Activated naive CD8-positive, alpha-beta T cell treated with anti-CD3 and anti-CD28 coated beads, Interleukin-2, amount 10 ng/mL, durations not matched to agents 7 days and 5 days (primary cell): ENCODE measurements at regions not wholly inside any gene's neighbourhood (a gene's known extent, or its start where the extent isn't known, plus 50 kb on each side); places are given as distances from the start of the nearest gene placed in this dataset.

Experiments
- ATAC-seq: fragments of 150-1000 bp; cut with Tn5 transposase; one replicate; pipeline ENCODE4 v1.10.0; 2021; ENCODE audit warnings: low read depth, moderate library complexity
- POLR2A ChIA-PET: fragments of 350-600 bp; sonication (Branson Sonifier 250); formaldehyde crosslinking; loops from one replicate; lab custom pipeline; 2021; ENCODE audit warnings: antibody characterized with exemption; lab: Charles Lee
- DNase-seq: peaks from one replicate; pipeline ENCODE4 v3.0.0; 2021
- H3K27ac Mint-ChIP-seq: one replicate; pipeline ENCODE4 v1.8.0; 2022; ENCODE audit warnings: mild to moderate bottlenecking, mixed read lengths
- H3K27me3 Mint-ChIP-seq: one replicate; pipeline ENCODE4 v1.8.0; 2022; ENCODE audit warnings: mild to moderate bottlenecking, moderate library complexity, mixed read lengths
- H3K36me3 Mint-ChIP-seq: one replicate; pipeline ENCODE4 v1.8.0; 2021; ENCODE audit warnings: mild to moderate bottlenecking, mixed read lengths
- H3K4me1 Mint-ChIP-seq: one replicate; pipeline ENCODE4 v1.8.0; 2021; ENCODE audit warnings: mixed read lengths
- H3K4me3 Mint-ChIP-seq: one replicate; pipeline ENCODE4 v1.8.0; 2022; ENCODE audit warnings: mild to moderate bottlenecking, moderate library complexity, mixed read lengths
- H3K9me3 Mint-ChIP-seq: one replicate; pipeline ENCODE4 v1.8.0; 2021; ENCODE audit warnings: mixed read lengths

GRCh38 chr18:39661856-39662366 is 2096.3 kb upstream of the CELF4 start:
- no peaks in the 10 kb centered on the region for H3K4me1 Mint-ChIP-seq

GRCh38 chr18:39660141-39660540 is 2094.5 kb upstream of the CELF4 start:
- Mint-ChIP-seq H3K9me3 (no peaks in the 10 kb centered on the region), H3K27me3 (no peaks in the 10 kb centered on the region), H3K4me1 (no peaks in the 10 kb centered on the region), H3K27ac (no peak overlapping the region), H3K4me3 (no peak overlapping the region), H3K36me3 (no peaks in the 10 kb centered on the region)
- DNase-seq, result no peak
- POLR2A ChIA-PET, result no interaction called here
- ATAC-seq, result no peak

More at GRCh38 chr18:39661856-39662366, 2096.3 kb upstream of the CELF4 start:
- H3K4me3 Mint-ChIP-seq, result no peak overlapping the region
- H3K27me3 Mint-ChIP-seq, result no peaks in the 10 kb centered on the region
- H3K9me3 Mint-ChIP-seq, result no peaks in the 10 kb centered on the region
- POLR2A ChIA-PET, result no interaction called here
- H3K36me3 Mint-ChIP-seq, result no peaks in the 10 kb centered on the region
- no peak for DNase-seq
- no peak for ATAC-seq
- H3K27ac Mint-ChIP-seq, result no peak overlapping the region

GRCh38 chr18:39655341-39655740 is 2089.7 kb upstream of the CELF4 start:
- ATAC-seq (no peak), DNase-seq (no peak)
- Mint-ChIP-seq H3K4me3 (no peak overlapping the region), H3K36me3 (no peaks in the 10 kb centered on the region), H3K4me1 (no peaks in the 10 kb centered on the region), H3K27ac (no peak overlapping the region), H3K27me3 (no peaks in the 10 kb centered on the region), H3K9me3 (no peaks in the 10 kb centered on the region)
- POLR2A ChIA-PET, result no interaction called here

GRCh38 chr18:39653221-39653620 is 2087.6 kb upstream of the CELF4 start:
- H3K4me1 Mint-ChIP-seq, result no peaks in the 10 kb centered on the region
- no peaks in the 10 kb centered on the region for H3K36me3 Mint-ChIP-seq
- no peak overlapping the region for H3K27ac Mint-ChIP-seq
- ATAC-seq (no peak), DNase-seq (no peak)
- H3K9me3 Mint-ChIP-seq, result no peaks in the 10 kb centered on the region
- no peak overlapping the region for H3K4me3 Mint-ChIP-seq
- POLR2A ChIA-PET, result no interaction called here
- no peaks in the 10 kb centered on the region for H3K27me3 Mint-ChIP-seq

- ATAC-seq (no peak), DNase-seq (no peak)
- POLR2A ChIA-PET, result no interaction called here
- Mint-ChIP-seq H3K9me3 (no peaks in the 10 kb centered on the region), H3K27ac (no peak overlapping the region), H3K27me3 (no peaks in the 10 kb centered on the region), H3K36me3 (no peaks in the 10 kb centered on the region), H3K4me3 (no peak overlapping the region), H3K4me1 (no peaks in the 10 kb centered on the region)
Measured at GRCh38 chr18:39648616-39649015, 2083.0 kb upstream of the CELF4 start.

GRCh38 chr18:39647627-39648534 is 2082.3 kb upstream of the CELF4 start:
- POLR2A ChIA-PET, result no interaction called here
- Mint-ChIP-seq H3K36me3 (no peaks in the 10 kb centered on the region), H3K4me1 (no peaks in the 10 kb centered on the region), H3K4me3 (no peak overlapping the region), H3K9me3 (no peaks in the 10 kb centered on the region), H3K27ac (no peak overlapping the region), H3K27me3 (no peaks in the 10 kb centered on the region)
- DNase-seq (no peak), ATAC-seq (no peak)

- ATAC-seq (no peak), DNase-seq (no peak)
- H3K36me3 Mint-ChIP-seq, result no peaks in the 10 kb centered on the region
- H3K27ac Mint-ChIP-seq, result no peak overlapping the region
- H3K4me1 Mint-ChIP-seq, result no peaks in the 10 kb centered on the region
- no peaks in the 10 kb centered on the region for H3K9me3 Mint-ChIP-seq
- H3K4me3 Mint-ChIP-seq, result no peak overlapping the region
- POLR2A ChIA-PET, result no interaction called here
- no peaks in the 10 kb centered on the region for H3K27me3 Mint-ChIP-seq
Measured at GRCh38 chr18:39638224-39638623, 2072.6 kb upstream of the CELF4 start.

GRCh38 chr18:39636931-39637330 is 2071.3 kb upstream of the CELF4 start:
- ATAC-seq (no peak), DNase-seq (no peak)
- Mint-ChIP-seq H3K27ac (no peak overlapping the region), H3K27me3 (no peaks in the 10 kb centered on the region), H3K36me3 (no peaks in the 10 kb centered on the region), H3K4me3 (no peak overlapping the region), H3K4me1 (no peaks in the 10 kb centered on the region), H3K9me3 (no peaks in the 10 kb centered on the region)
- POLR2A ChIA-PET, result no interaction called here

- Mint-ChIP-seq H3K36me3 (no peaks in the 10 kb centered on the region), H3K27ac (no peak overlapping the region), H3K27me3 (no peaks in the 10 kb centered on the region), H3K9me3 (no peaks in the 10 kb centered on the region), H3K4me3 (no peak overlapping the region), H3K4me1 (no peaks in the 10 kb centered on the region)
- no peak for DNase-seq
- ATAC-seq, result no peak
- POLR2A ChIA-PET, result no interaction called here
Measured at GRCh38 chr18:39635966-39636365, 2070.4 kb upstream of the CELF4 start.

- Mint-ChIP-seq H3K9me3 (no peaks in the 10 kb centered on the region), H3K27ac (no peak overlapping the region), H3K27me3 (no peaks in the 10 kb centered on the region), H3K4me1 (no peaks in the 10 kb centered on the region), H3K4me3 (no peak overlapping the region), H3K36me3 (no peaks in the 10 kb centered on the region)
- ATAC-seq, result no peak
- POLR2A ChIA-PET, result no interaction called here
- DNase-seq, result no peak
Measured at GRCh38 chr18:39635192-39635591, 2069.6 kb upstream of the CELF4 start.

- Mint-ChIP-seq H3K9me3 (peaks cover 2% of the 10 kb centered on the region), H3K36me3 (no peaks in the 10 kb centered on the region), H3K4me3 (no peak overlapping the region), H3K27me3 (no peaks in the 10 kb centered on the region), H3K4me1 (no peaks in the 10 kb centered on the region), H3K27ac (no peak overlapping the region)
- no peak for ATAC-seq
- DNase-seq, result no peak
- POLR2A ChIA-PET, result no interaction called here
Measured at GRCh38 chr18:39627936-39628335, 2062.3 kb upstream of the CELF4 start.

GRCh38 chr18:39624961-39625360 is 2059.4 kb upstream of the CELF4 start:
- Mint-ChIP-seq H3K36me3 (no peaks in the 10 kb centered on the region), H3K27ac (no peak overlapping the region), H3K4me3 (no peak overlapping the region), H3K27me3 (no peaks in the 10 kb centered on the region), H3K9me3 (peaks cover 2% of the 10 kb centered on the region), H3K4me1 (no peaks in the 10 kb centered on the region)
- POLR2A ChIA-PET, result no interaction called here
- no peak for DNase-seq
- ATAC-seq, result no peak

- DNase-seq (no peak), ATAC-seq (no peak)
- Mint-ChIP-seq H3K4me1 (no peaks in the 10 kb centered on the region), H3K9me3 (peaks cover 2% of the 10 kb centered on the region), H3K36me3 (no peaks in the 10 kb centered on the region), H3K27ac (no peak overlapping the region), H3K4me3 (no peak overlapping the region), H3K27me3 (no peaks in the 10 kb centered on the region)
- POLR2A ChIA-PET, result no interaction called here
Measured at GRCh38 chr18:39622431-39622830, 2056.8 kb upstream of the CELF4 start.

GRCh38 chr18:39620551-39621168 is 2055.1 kb upstream of the CELF4 start:
- no peaks in the 10 kb centered on the region for H3K4me1 Mint-ChIP-seq
- POLR2A ChIA-PET, result no interaction called here
- ATAC-seq (no peak), DNase-seq (no peak)
- no peaks in the 10 kb centered on the region for H3K36me3 Mint-ChIP-seq
- H3K27me3 Mint-ChIP-seq, result no peaks in the 10 kb centered on the region
- H3K27ac Mint-ChIP-seq, result no peak overlapping the region
- H3K4me3 Mint-ChIP-seq, result no peak overlapping the region
- peaks cover 2% of the 10 kb centered on the region for H3K9me3 Mint-ChIP-seq
